ENCODE measurements at regions not wholly inside any gene's neighbourhood (a gene's known extent, or its start where the extent isn't known, plus 50 kb on each side); places are given as distances from the start of the nearest gene placed in this dataset.
"Not testable (repeated sequence)": the region's sequence is repeated elsewhere in the genome, so short reads cannot be mapped to it uniquely, and the experiment has no call there.

DNA sequence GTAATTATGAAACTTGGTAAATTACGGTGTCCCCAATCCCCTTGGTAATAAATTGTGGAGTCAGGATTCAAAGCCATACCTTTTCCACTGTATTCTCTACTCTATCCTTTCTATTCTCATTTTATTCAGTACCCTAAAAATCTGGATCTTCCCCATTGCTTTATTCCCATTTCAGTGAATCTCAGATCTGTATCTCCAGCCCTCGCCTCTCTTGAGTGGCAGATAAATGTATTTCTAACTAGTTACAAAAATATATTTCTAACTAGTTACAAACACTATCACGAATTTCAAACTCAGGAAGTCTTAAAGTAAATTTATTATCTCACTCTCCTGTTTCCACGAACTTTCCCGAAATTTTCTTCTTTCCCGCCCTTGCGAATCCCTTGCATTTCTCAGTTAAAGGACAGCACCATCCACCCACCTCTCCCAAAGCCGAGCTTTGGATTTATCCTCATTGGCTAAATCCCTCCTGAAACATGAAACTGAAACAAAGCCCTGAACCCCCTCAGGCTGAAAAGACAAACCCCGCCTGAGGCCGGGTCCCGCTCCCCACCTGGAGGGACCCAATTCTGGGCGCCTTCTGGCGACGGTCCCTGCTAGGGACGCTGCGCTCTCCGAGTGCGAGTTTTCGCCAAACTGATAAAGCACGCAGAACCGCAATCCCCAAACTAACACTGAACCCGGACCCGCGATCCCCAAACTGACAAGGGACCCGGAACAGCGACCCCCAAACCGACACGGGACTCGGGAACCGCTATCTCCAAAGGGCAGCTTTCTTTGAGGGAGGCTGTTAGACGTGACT, 164.3 kb upstream of the PABPC3 start:
- TF ChIP-seq, protein P1, sequence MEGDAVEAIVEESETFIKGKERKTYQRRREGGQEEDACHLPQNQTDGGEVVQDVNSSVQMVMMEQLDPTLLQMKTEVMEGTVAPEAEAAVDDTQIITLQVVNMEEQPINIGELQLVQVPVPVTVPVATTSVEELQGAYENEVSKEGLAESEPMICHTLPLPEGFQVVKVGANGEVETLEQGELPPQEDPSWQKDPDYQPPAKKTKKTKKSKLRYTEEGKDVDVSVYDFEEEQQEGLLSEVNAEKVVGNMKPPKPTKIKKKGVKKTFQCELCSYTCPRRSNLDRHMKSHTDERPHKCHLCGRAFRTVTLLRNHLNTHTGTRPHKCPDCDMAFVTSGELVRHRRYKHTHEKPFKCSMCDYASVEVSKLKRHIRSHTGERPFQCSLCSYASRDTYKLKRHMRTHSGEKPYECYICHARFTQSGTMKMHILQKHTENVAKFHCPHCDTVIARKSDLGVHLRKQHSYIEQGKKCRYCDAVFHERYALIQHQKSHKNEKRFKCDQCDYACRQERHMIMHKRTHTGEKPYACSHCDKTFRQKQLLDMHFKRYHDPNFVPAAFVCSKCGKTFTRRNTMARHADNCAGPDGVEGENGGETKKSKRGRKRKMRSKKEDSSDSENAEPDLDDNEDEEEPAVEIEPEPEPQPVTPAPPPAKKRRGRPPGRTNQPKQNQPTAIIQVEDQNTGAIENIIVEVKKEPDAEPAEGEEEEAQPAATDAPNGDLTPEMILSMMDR (conservative IDR thresholded peaks at IDR 0.05; ENCODE audit: low read depth) = no peak
- CTCF ChIA-PET = interaction anchor here (0.6 kb wide), 1 partner anchor 62 kb away, joined by 3 read pairs; no protein-coding TSS in a partner anchor
- H3K27ac ChIP-seq = no peak overlapping the region
- POLR2A ChIA-PET (ENCODE audit: low non-redundant PET) = no interaction called here
- no peak for DNase-seq (ENCODE audit: low spot score)

DNA sequence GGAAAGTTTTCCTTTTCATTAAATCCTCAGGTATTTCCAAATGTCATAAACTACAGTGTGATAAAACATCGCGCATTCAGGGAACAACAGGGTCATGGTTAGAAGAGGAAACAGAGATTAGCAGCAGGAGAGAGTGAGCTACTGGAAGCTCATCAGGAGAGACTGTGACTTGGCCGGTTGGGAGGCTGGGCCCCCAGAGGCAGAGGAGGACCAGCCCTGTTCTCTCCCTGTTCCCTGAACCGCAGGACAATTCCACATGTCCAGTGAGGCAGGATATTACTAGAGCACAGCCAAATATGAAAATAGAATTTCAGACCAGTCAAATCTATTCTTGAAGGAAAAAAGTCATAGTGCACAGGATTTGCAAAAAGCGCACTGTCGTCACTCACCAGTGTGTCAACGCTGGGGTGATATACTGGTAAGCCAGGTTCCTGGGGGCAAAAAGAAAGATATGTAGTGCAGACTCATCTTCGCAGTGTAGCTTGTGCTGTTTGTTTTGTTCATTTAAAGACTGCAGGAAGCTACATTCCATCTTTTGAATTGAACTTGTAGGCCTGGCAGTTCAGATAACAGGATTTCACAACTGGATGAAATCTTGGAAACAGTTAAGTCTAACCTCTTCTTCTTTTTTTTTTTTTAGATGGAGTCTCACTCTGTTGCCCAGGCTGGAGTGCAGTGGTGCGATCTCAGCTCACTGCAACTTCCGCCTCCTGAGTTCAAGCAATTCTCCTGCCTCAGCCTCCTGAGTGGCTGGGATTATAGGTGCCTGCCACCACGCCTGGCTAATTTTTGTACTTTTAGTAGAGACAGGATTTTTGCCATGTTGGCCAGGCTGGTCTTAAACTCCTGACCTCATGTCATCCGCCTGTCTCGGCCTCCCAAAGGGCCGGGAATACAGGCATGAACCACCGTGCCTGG, 162.6 kb upstream of the PABPC3 start:
- CTCF ChIA-PET = interaction anchor here (0.6 kb wide), 1 partner anchor 41 kb away, joined by 3 read pairs; no protein-coding TSS in a partner anchor

DNA sequence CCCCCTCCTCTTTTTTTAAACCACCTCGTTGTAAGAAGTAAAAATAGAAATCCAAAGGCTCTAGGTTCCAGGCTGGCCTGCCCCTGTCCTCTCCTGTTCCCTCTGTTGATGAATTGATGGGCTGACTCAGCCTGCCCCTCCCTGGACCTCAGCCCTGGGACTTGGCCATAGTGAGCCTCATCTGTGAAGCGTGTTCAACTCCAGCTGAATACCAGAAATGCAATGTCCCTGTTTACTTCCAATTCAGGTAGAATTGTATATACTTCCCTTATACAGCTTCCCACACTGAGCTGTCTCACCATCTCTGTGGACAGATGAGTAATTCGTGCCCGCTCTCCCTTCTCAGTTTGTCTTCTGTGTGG, 161.9 kb upstream of the PABPC3 start:
- CTCF ChIA-PET; DNase-seq (ENCODE audit: low spot score); H3K27ac ChIP-seq; POLR2A ChIA-PET (ENCODE audit: low non-redundant PET): not testable (repeated sequence)

More for the DNA sequence above, 162.6 kb upstream of the PABPC3 start:
- DNase-seq (ENCODE audit: low spot score); POLR2A ChIA-PET (ENCODE audit: low non-redundant PET); H3K27ac ChIP-seq: not testable (repeated sequence)

DNA sequence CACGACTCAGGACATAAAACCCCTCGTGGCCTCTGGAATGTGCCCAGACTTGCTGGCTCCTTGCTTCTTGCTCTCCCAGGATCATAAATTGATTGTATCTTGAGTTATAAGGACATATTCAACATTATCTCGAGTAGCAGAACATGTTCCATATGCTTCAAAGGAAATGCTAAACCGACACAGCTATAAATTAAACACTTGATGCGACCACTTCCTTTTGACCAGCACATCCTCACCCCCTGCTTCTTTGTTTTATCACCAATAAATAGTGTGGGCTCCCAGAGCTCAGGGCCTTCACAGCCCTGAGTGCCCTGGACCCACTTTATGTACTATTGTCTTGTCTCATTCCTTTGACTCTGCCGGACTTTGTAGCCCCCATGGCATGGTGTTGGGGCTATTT, 157.0 kb upstream of the PABPC3 start:
- ChIA-PET POLR2A (ENCODE audit: low non-redundant PET) (no interaction called here), CTCF (interaction anchor here (0.7 kb wide), 1 partner anchor 74 kb away, joined by 3 read pairs; no protein-coding TSS in a partner anchor)
- no peak for DNase-seq (ENCODE audit: low spot score)
- no peak overlapping the region for H3K27ac ChIP-seq
- TF ChIP-seq, protein P1 (conservative IDR thresholded peaks at IDR 0.05; ENCODE audit: low read depth) = no peak

DNA sequence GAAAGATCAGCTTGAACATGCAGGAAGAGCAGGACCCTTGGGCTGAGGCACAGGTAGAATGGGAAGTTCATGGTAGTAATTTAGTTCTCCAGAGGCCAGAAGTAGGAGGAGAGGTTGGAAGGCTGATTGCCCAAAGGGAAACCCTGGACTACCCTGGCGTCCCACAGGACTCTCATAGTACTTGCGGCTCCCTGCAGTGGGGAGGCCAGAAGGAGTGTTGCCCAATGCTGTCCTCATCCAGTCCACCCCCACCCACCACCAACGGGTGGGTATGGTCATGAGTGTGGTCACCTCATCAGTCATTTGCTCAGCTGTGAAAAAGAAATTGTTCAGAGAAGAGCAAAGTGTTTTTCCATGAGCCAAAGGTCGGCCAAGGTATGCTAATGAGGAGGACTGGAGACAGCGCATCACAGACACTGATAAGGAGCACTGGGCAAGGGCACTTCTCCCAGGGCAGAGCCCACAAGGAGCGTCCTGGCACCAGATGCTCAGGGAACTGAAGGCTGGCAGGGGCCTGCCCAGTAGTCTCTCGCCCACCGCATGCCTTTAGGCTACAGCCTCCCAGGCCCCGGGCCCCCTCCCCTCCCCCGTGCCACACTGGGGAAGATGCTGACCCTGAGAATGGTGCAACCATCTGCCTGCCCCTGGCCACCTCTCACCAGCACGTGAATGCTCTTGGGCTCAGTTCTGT, 154.8 kb upstream of the PABPC3 start:
- H3K27ac ChIP-seq; POLR2A ChIA-PET (ENCODE audit: low non-redundant PET); DNase-seq (ENCODE audit: low spot score); CTCF ChIA-PET: not testable (repeated sequence)

DNA sequence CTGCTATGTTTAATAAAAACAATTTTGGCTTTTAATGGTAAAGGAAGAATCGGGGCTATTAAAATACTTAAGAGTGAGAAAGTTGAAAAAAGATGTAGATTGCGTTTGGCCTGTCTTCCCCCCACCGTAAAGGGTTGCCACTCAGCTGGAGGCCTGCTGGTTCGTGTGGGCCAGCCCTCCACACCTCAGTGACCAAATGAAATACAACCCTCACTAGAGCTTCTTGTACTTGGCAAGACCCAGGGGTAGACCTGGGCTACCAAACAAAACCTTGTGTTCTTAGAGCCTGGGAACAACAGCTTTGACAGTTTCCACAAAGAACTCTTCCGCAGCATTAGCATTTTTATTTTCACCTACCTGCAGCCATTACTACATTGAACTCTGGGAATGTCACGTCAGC, 152.8 kb upstream of the PABPC3 start:
- POLR2A ChIA-PET (ENCODE audit: low non-redundant PET) = no interaction called here
- TF ChIP-seq, protein P1 (conservative IDR thresholded peaks at IDR 0.05; ENCODE audit: low read depth) = no peak
- no peak overlapping the region for H3K27ac ChIP-seq
- DNase-seq (ENCODE audit: low spot score) = no peak
- CTCF ChIA-PET = no interaction called here

DNA sequence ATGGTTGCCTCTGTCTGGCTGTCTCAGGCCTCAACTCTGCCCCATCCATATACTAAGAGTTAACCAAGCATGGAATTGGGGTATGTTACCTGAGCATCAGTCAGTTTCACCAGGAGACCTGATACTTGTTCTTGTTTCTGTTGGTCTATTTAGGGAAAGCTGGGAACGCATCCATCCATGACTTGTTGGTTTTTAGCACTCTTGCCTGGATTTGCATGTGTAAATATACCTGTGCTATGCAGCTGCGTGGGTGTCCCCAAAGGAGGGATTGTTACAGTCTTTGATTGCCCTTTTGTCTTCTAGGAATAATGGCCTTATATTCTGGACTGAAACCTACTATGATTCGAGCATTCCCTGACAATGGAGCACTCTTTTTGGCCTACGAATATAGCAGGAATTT, 151.9 kb upstream of the PABPC3 start:
- DNase-seq (ENCODE audit: low spot score); CTCF ChIA-PET; H3K27ac ChIP-seq; POLR2A ChIA-PET (ENCODE audit: low non-redundant PET): not testable (repeated sequence)

DNA sequence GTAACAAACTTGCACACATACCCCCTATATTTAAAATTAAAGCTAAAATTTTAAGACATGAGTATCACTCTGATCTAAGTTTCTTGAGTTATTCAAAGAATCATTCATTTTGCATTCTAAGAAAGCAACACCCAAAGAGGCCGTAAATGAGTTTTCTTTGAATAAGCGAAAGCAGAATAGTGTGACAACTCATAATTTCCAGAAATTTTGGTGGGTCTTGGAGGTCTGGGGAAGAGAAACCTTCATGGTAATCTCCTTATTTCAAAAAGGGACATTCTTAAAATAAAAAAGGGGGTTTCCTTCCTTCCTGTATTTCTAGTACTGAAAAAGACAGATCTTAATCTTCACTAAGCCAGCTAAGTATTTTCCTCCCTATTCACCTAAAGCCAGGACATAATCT, 147.0 kb upstream of the PABPC3 start:
- CTCF ChIA-PET; POLR2A ChIA-PET (ENCODE audit: low non-redundant PET); DNase-seq (ENCODE audit: low spot score); H3K27ac ChIP-seq: not testable (repeated sequence)

DNA sequence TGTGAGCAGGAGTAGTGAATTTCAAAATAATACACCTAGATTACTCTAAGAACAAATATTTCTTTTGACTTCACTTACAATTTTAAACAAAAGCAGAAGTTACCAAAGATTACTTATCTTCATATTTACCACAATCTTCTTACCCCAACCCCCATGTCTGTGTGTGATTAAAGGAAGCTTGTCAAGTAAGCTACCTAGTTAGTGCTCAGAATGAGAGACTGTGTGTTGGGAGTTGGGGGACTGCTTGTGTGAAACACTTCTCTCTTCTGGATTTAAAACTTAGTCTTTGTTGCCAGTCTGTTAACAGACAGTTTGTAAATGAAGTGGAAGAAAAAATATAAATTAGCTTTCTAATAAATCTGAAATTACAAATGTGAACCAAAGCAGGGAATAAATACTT, 145.3 kb upstream of the PABPC3 start:
- CTCF ChIA-PET; H3K27ac ChIP-seq; DNase-seq (ENCODE audit: low spot score): not testable (repeated sequence)
- POLR2A ChIA-PET (ENCODE audit: low non-redundant PET) = interaction anchor here (0.6 kb wide), 1 partner anchor 36 kb away, joined by 4 read pairs; no protein-coding TSS in a partner anchor

DNA sequence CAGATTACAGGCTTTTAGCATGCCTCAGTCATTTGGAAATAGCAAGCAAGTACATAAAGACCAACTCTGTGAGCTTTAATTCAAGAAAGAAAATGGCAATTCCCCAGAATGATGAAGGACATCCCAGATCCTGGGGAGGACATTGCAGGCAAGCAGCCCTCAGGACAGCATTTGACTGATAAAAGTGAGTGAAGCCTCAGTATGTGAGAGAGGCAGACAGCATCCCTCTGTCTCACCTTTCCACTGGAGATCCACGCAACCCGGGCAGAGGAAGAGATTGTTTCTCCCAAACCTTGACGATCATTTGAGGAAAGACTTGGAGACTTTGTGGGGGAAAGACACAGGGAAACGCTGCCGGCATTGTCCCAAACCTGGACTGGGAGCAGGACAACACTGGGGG, 128.0 kb upstream of the PABPC3 start:
- CTCF ChIA-PET = interaction anchor here (1.1 kb wide), 1 partner anchor 296 kb away, joined by 3 read pairs; no protein-coding TSS in a partner anchor
- DNase-seq (ENCODE audit: low spot score); H3K27ac ChIP-seq; POLR2A ChIA-PET (ENCODE audit: low non-redundant PET): not testable (repeated sequence)

DNA sequence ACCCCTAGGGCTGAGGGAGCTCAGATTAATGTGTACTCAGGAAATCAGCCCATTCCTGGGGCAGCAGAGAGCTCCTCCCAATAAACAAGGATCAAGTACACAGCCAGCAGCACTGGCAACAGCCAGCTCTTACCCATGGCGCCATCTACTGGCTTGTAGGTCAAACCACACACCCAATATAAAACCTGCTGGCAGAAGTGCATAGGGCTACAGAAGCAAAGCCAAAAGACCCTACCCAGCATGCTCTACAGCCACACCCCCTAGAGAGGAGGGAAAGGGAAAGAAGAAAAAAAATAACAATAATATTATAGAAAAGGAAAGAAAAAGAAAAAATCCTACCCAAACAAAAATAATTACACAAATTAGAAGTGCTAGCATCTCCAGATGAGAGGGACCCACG, 127.5 kb upstream of the PABPC3 start:
- POLR2A ChIA-PET (ENCODE audit: low non-redundant PET); H3K27ac ChIP-seq; DNase-seq (ENCODE audit: low spot score): not testable (repeated sequence)
- CTCF ChIA-PET = interaction anchor here (0.7 to 1.1 kb wide), 4 partner anchors 19 to 1737 kb away, joined by 3 to 6 read pairs (median 3); no protein-coding TSS in a partner anchor

DNA sequence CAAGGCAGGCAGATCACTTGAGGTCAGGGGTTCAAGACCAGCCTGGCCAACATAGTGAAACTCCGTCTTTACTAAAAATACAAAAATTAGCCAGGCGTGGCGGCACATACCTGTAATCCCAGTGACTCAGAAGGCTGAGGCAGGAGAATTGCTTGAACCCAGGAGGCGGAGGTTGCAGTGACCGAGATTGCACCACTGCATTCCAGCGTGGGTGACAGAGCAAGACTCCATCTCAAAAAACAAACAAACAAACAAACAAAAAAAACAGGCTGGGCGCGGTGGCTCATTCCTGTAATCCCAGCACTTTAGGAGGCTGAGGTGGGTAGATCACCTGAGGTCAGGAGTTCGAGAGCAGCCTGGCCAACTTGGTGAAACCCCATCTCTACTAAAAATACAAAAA, 122.8 kb upstream of the PABPC3 start:
- CTCF ChIA-PET = not testable (repeated sequence)

More for the DNA sequence above, 122.8 kb upstream of the PABPC3 start:
- POLR2A ChIA-PET (ENCODE audit: low non-redundant PET); H3K27ac ChIP-seq; DNase-seq (ENCODE audit: low spot score): not testable (repeated sequence)
